WTC11 (cell line): ENCODE measurements at regions not wholly inside any gene's neighbourhood (a gene's known extent, or its start where the extent isn't known, plus 50 kb on each side); places are given as distances from the start of the nearest gene placed in this dataset.

Experiments
- ATAC-seq: fragments of 200-7000 bp; cut with Tn5 transposase; 2 replicates; pipeline ENCODE4 v1.10.0; 2021; ENCODE audit warnings: mild to moderate bottlenecking, moderate library complexity
- CTCF ChIA-PET: fragments of 300-600 bp; sonication (Branson Sonifier 250); formaldehyde crosslinking; loops from one replicate; lab custom pipeline; 2021; ENCODE audit warnings: antibody characterized with exemption; lab: Charles Lee
- POLR2A ChIA-PET: fragments of 350-600 bp; sonication (Branson Sonifier 250); formaldehyde crosslinking; loops from one replicate; lab custom pipeline; 2021; ENCODE audit warnings: antibody characterized with exemption; lab: Charles Lee
- DNase-seq: peaks from one replicate; pipeline ENCODE4 v3.0.0; 2021; ENCODE audit warnings: low spot score
- H3K27ac Mint-ChIP-seq: 2 replicates; pipeline ENCODE4 v1.8.0; 2021; ENCODE audit warnings: mixed read lengths
- H3K27me3 Mint-ChIP-seq: 2 replicates; pipeline ENCODE4 v1.8.0; 2021; ENCODE audit warnings: low read depth, mild to moderate bottlenecking, moderate library complexity, mixed read lengths
- H3K36me3 Mint-ChIP-seq: 2 replicates; pipeline ENCODE4 v1.8.0; 2021; ENCODE audit warnings: mixed read lengths
- H3K4me1 Mint-ChIP-seq: 2 replicates; pipeline ENCODE4 v1.8.0; 2022; ENCODE audit warnings: mixed read lengths
- H3K4me3 Mint-ChIP-seq: 2 replicates; pipeline ENCODE4 v1.8.0; 2021; ENCODE audit warnings: mild to moderate bottlenecking, moderate library complexity, mixed read lengths
- H3K9me3 Mint-ChIP-seq: 2 replicates; pipeline ENCODE4 v1.8.0; 2021; ENCODE audit warnings: mixed read lengths
- AFF4 ChIP-seq: sonication (generic); formaldehyde crosslinking; IDR thresholded peaks from 2 replicates; pipeline ENCODE4 v1.8.1; 2023; ENCODE audit warnings: mild to moderate bottlenecking, missing genetic modification reagents, borderline replicate concordance
- ATF6 ChIP-seq: sonication (generic); formaldehyde crosslinking; IDR thresholded peaks from 2 replicates; pipeline ENCODE4 v1.8.1; 2023; ENCODE audit warnings: mild to moderate bottlenecking, missing genetic modification reagents
- CREB1 ChIP-seq: sonication (generic); formaldehyde crosslinking; IDR thresholded peaks from 2 replicates; pipeline ENCODE4 v1.8.0; 2023; ENCODE audit warnings: mild to moderate bottlenecking, missing genetic modification reagents
- CTCF ChIP-seq: fragments of 200-600 bp; IDR thresholded peaks from 2 replicates; pipeline ENCODE4 v1.8.0; 2022; ENCODE audit warnings: antibody characterized with exemption
- GRHL2 ChIP-seq: fragments of 250-450 bp; sonication (Bioruptor Pico); IDR thresholded peaks from 2 replicates; pipeline ENCODE4 v1.8.0; 2022; ENCODE audit warnings: mild to moderate bottlenecking, moderate library complexity; ENCODE audit not compliant: insufficient replicate concordance, severe bottlenecking
- GTF2I ChIP-seq: fragments of 250-450 bp; sonication (Bioruptor Pico); conservative IDR thresholded peaks from 2 replicates; pipeline ENCODE4 v1.4.0; 2021; ENCODE audit warnings: mild to moderate bottlenecking
- NR2C2 ChIP-seq: sonication (generic); formaldehyde crosslinking; IDR thresholded peaks from 2 replicates; pipeline ENCODE4 v1.8.0; 2022; ENCODE audit warnings: mild to moderate bottlenecking, missing genetic modification reagents
- SP1 ChIP-seq: sonication (generic); formaldehyde crosslinking; conservative IDR thresholded peaks from 2 replicates; pipeline ENCODE4 v1.8.1; 2022; ENCODE audit warnings: missing genetic modification reagents
- TEAD1 ChIP-seq: sonication (generic); formaldehyde crosslinking; IDR thresholded peaks from 2 replicates; pipeline ENCODE4 v1.8.0; 2022; ENCODE audit warnings: mild to moderate bottlenecking, missing genetic modification reagents
- USF2 ChIP-seq: sonication (generic); formaldehyde crosslinking; IDR thresholded peaks from 2 replicates; pipeline ENCODE4 v1.8.1; 2023; ENCODE audit warnings: mild to moderate bottlenecking, missing genetic modification reagents, moderate library complexity
- ZBTB43 ChIP-seq: sonication (generic); formaldehyde crosslinking; IDR thresholded peaks from 2 replicates; pipeline ENCODE4 v1.8.1; 2023; ENCODE audit warnings: mild to moderate bottlenecking, missing genetic modification reagents
- ZNF138 ChIP-seq: sonication (generic); formaldehyde crosslinking; conservative IDR thresholded peaks from 2 replicates; pipeline ENCODE4 v1.8.1; 2022; ENCODE audit warnings: mild to moderate bottlenecking, moderate library complexity, missing genetic modification reagents
- ZNF219 ChIP-seq: sonication (generic); formaldehyde crosslinking; IDR thresholded peaks from 2 replicates; pipeline ENCODE4 v1.8.0; 2023; ENCODE audit warnings: missing genetic modification reagents, mild to moderate bottlenecking, borderline replicate concordance
- ZNF317 ChIP-seq: sonication (generic); formaldehyde crosslinking; IDR thresholded peaks from 2 replicates; pipeline ENCODE4 v1.8.1; 2023; ENCODE audit warnings: low read depth, mild to moderate bottlenecking, moderate library complexity, missing genetic modification reagents, borderline replicate concordance
- ZNF532 ChIP-seq: fragments of 250-450 bp; sonication (Bioruptor Pico); IDR thresholded peaks from 2 replicates; pipeline ENCODE4 v1.9.0; 2021; ENCODE audit warnings: mild to moderate bottlenecking, borderline replicate concordance
- ZNF671 ChIP-seq: fragments of 250-450 bp; sonication (Bioruptor Pico); IDR thresholded peaks from 2 replicates; pipeline ENCODE4 v1.8.0; 2021; ENCODE audit warnings: mild to moderate bottlenecking
- ZSCAN18 ChIP-seq: fragments of 250-450 bp; sonication (Bioruptor Pico); IDR thresholded peaks from 2 replicates; pipeline ENCODE4 v2.1.2; 2022; ENCODE audit warnings: mild to moderate bottlenecking, moderate library complexity

GRCh38 chr18:60775978-60776377 is 403.4 kb upstream of the MC4R start (continued):
- TF ChIP-seq AFF4, result no peak
- TF ChIP-seq CTCF, result no peak
- no peak for TF ChIP-seq ZNF138 (CRISPR knock-in tag)
- TF ChIP-seq GRHL2 (CRISPR knock-in tag), result no peak
- TF ChIP-seq SP1 (CRISPR knock-in tag), result no peak
- no peak for TF ChIP-seq USF2
- no peak for TF ChIP-seq ATF6 (CRISPR knock-in tag)
- TF ChIP-seq NR2C2 (CRISPR knock-in tag), result no peak
- TF ChIP-seq CREB1 (CRISPR knock-in tag), result no peak
- TF ChIP-seq GTF2I (CRISPR knock-in tag), result no peak

- Mint-ChIP-seq H3K4me3 (no peak overlapping the region), H3K4me1 (no peaks in the 10 kb centered on the region), H3K9me3 (peaks cover 26% of the 10 kb centered on the region), H3K27me3 (no peaks in the 10 kb centered on the region), H3K36me3 (peaks cover 22% of the 10 kb centered on the region), H3K27ac (no peak overlapping the region)
- ChIA-PET CTCF (no interaction called here), POLR2A (no interaction called here)
- ATAC-seq (no peak), DNase-seq (no peak)
- TF ChIP-seq ZSCAN18 (CRISPR knock-in tag) (no peak), ZBTB43 (CRISPR knock-in tag) (no peak), ZNF532 (CRISPR knock-in tag) (no peak), ZNF671 (CRISPR knock-in tag) (no peak), TEAD1 (CRISPR knock-in tag) (no peak), ATF6 (CRISPR knock-in tag) (no peak), ZNF219 (CRISPR knock-in tag) (no peak), ZNF317 (CRISPR knock-in tag) (no peak)
Observed at GRCh38 chr18:60784161-60784560, 411.6 kb upstream of the MC4R start.
